Mucosa of descending colon (tissue), 3 donors: ENCODE measurements at regions not wholly inside any gene's neighbourhood (a gene's known extent, or its start where the extent isn't known, plus 50 kb on each side); places are given as distances from the start of the nearest gene placed in this dataset.
A peak's percentile ranks its signal among the peaks of the same experiment; 100 is the strongest.

ENCODE experiments used
- ATAC-seq: fragments of 200-7000 bp; cut with Tn5 transposase; one replicate; pipeline ENCODE4 v1.9.1; 2020; ENCODE audit warnings: mild to moderate bottlenecking, moderate library complexity
- DNase-seq, 3 donors: peaks; one replicate each; pipeline ENCODE4 v3.0.0-alpha.2; 2020
- H3K36me3 ChIP-seq: fragments of 200-600 bp; one replicate; pipeline ENCODE4 v1.8.0; 2021; ENCODE audit warnings: low read depth, mild to moderate bottlenecking
- H3K4me1 ChIP-seq: fragments of 200-600 bp; one replicate; pipeline ENCODE4 v1.8.0; 2021; ENCODE audit warnings: low read depth, mild to moderate bottlenecking
- H3K4me3 ChIP-seq: fragments of 200-600 bp; one replicate; pipeline ENCODE4 v1.8.0; 2021; ENCODE audit warnings: mild to moderate bottlenecking
- H3K9me3 ChIP-seq: fragments of 200-600 bp; one replicate; pipeline ENCODE4 v1.8.0; 2021; ENCODE audit warnings: mild to moderate bottlenecking
- intact Hi-C, 2 donors: fragments of 100-400 bp; cut with DNase I in 1 of 2; cut with micrococcal nuclease in 1 of 2; formaldehyde crosslinking; loops; one replicate each; pipeline versions ENCODE4 v1.11.0 to v1.11.1; 2022; cut with DNase I, micrococcal nuclease
- TF ChIP-seq, protein P1 (sequence below): fragments of 200-600 bp; IDR thresholded peaks from one replicate; pipeline ENCODE4 v1.8.0; 2022; ENCODE audit warnings: antibody characterized with exemption, mild to moderate bottlenecking
- donor health status: DM: no; HTN: no; CAD: no; lungs with moderate emphysema.
- donor health status: DM: no; HTN: no; CAD: no.
- donor health status: DM: no; HTN: yes; CAD: no.

DNA sequence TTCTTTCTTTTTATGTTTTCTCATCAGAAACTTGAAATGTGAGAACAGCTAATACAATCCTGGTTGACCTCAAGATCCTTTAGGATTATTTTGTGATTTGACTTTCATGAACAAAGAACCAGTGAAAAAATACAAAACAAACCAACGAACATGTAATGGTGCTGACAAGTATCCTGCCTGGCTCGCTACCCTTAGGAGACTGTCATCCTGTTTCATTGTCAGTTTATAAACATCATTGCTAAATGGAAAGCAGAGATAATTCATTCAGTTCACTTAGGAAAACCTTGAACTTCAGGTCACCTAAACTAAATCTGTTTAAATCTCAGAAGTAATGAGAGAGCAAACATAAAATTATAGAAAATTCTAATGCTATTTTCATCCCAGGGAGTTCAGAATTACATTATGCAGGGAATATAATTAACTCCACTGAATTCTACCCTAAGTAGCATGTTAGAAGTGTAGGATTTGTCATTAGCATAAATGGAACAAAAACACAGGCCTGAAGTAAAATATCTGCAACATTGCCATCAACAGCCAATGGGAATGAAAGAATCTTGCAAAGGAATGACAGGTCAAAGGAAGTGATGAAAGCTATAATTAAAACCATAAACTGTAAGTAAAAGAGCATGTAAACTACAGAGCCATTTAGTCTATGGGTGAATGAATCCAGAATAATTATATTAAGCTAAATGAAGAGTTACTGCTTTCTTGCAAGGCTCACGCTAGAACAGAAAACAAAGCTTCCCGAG is 401.2 kb upstream of the MANEA start:
- H3K4me1 ChIP-seq = no peaks in the 10 kb centered on the region
- no peak for DNase-seq
- intact Hi-C loops = no loop called here
- H3K9me3 ChIP-seq = no peaks in the 10 kb centered on the region
- ATAC-seq = no peak
- H3K4me3 ChIP-seq = no peak overlapping the region
- TF ChIP-seq, protein P1, sequence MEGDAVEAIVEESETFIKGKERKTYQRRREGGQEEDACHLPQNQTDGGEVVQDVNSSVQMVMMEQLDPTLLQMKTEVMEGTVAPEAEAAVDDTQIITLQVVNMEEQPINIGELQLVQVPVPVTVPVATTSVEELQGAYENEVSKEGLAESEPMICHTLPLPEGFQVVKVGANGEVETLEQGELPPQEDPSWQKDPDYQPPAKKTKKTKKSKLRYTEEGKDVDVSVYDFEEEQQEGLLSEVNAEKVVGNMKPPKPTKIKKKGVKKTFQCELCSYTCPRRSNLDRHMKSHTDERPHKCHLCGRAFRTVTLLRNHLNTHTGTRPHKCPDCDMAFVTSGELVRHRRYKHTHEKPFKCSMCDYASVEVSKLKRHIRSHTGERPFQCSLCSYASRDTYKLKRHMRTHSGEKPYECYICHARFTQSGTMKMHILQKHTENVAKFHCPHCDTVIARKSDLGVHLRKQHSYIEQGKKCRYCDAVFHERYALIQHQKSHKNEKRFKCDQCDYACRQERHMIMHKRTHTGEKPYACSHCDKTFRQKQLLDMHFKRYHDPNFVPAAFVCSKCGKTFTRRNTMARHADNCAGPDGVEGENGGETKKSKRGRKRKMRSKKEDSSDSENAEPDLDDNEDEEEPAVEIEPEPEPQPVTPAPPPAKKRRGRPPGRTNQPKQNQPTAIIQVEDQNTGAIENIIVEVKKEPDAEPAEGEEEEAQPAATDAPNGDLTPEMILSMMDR = no peak
- H3K36me3 ChIP-seq = no peaks in the 10 kb centered on the region

DNA sequence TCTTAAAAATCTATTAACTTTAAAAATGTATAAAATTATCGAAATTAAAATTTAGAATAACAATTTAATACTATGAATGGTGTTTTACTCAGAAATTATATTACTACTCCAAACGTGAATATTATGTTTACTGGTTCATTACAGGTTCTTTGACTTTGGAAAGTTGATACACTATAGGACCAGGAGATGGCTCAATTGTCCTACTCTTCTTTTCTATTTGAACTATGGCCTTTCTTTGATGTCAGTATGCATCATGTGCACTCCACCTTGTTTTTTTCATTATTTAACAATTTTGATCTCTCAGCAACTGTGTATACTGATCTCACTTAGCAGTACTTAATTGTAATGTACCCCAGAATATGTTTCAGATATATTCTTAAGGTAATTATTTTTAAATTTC is 391.5 kb upstream of the MANEA start:
- DNase-seq (no peak), ATAC-seq (no peak)
- TF ChIP-seq, protein P1 = no peak
- H3K4me3 ChIP-seq = no peak overlapping the region
- H3K36me3 ChIP-seq = no peaks in the 10 kb centered on the region
- intact Hi-C loops = no loop called here
- no peaks in the 10 kb centered on the region for H3K4me1 ChIP-seq
- no peaks in the 10 kb centered on the region for H3K9me3 ChIP-seq

DNA sequence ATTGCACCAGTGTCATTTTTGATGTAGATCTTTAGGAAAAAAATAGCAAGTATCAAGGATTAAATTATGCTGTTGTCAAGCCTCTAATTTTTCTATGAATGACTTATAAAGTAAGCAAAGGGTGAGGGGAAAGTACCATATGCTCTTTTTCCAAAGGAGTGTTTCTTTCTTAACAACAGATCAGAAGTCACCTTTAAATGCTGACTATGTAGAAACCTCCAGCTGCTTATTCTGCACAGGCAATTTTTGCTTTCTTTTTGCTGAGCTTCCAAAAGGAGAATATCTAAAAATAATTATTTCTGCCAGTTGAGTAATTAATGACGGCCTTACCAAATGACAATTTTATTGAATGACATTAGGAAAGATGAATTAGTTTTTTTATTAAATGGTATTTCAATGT is 390.6 kb upstream of the MANEA start:
- Histone ChIP-seq H3K9me3 (no peaks in the 10 kb centered on the region), H3K4me3 (no peak overlapping the region), H3K36me3 (no peaks in the 10 kb centered on the region), H3K4me1 (no peaks in the 10 kb centered on the region)
- TF ChIP-seq, protein P1 = no peak
- ATAC-seq = no peak
- no peak for DNase-seq
- intact Hi-C loops = no loop called here

DNA sequence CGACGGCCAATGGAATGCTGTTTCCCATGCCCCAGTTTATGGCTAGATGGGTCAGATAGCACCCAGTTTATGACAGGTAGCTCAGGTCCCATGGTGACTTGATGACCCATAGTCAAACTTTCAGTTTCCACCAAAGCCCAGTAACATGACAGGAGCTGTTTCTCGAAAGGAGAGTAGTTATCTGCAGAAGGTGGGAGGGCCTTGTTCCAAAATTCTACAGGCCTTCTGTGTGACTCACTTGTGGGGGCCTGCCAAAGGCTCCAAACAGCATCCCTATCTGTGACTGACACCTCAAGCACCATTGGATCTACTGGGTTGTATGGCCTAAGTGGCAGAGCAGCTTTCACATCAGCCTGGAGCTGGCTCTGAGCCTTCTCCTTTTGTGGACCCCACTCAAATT is 379.7 kb upstream of the MANEA start:
- intact Hi-C loops = no loop called here
- ATAC-seq = no peak

DNA sequence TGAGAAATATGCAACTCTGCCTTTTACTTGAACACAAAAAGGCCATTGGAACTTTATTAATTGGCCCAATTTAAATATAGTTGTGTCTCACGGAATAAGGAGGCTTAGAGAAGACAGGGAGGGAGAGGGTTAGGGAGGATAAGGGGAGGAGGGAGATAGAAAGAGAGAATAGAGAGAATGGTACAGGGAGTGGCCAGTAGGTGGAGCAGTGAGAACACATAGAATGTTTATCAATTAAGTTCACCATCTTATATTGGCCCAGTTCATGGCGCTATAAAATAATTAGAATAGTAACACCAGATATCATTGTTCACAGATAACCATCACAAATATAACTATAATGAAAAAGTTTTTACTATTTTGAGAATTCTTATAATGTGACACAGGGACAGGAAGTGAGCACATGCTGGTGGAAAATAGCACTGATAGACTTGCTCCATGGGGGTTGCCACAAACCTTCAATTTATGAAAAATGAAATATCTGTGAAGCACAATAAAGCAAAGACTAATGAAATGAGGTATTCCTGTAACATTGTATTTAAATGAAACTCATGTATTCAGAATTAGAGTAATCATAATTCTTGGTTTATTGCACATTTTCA is 374.1 kb upstream of the MANEA start:
- Histone ChIP-seq H3K36me3 (no peaks in the 10 kb centered on the region), H3K4me1 (no peaks in the 10 kb centered on the region), H3K4me3 (no peak overlapping the region), H3K9me3 (no peaks in the 10 kb centered on the region)
- TF ChIP-seq, protein P1 = no peak
- DNase-seq (peak in 1 of 3 donors; percentile 27), ATAC-seq (peak; percentile 50)
- intact Hi-C loops = no loop called here

More for the DNA sequence above, 379.7 kb upstream of the MANEA start:
- Histone ChIP-seq H3K4me1 (no peaks in the 10 kb centered on the region), H3K36me3 (no peaks in the 10 kb centered on the region), H3K9me3 (no peaks in the 10 kb centered on the region), H3K4me3 (no peak overlapping the region)
- DNase-seq = no peak
- TF ChIP-seq, protein P1 = no peak
